ENCODE measurements at regions not wholly inside any gene's neighbourhood (a gene's known extent, or its start where the extent isn't known, plus 50 kb on each side); places are given as distances from the start of the nearest gene placed in this dataset.

- Histone ChIP-seq H3K27ac (ENCODE audit: low read depth, low read length) (no peak overlapping the region), H3K79me2 (ENCODE audit: insufficient read depth, low read length) (no peaks in the 10 kb centered on the region), H2AFZ (ENCODE audit: low read depth, low read length) (no peak overlapping the region), H4K20me1 (ENCODE audit: insufficient read depth, low read length) (no peaks in the 10 kb centered on the region), H3K4me2 (ENCODE audit: low read length) (no peak overlapping the region), H3K36me3 (ENCODE audit: insufficient read depth, low read length) (no peaks in the 10 kb centered on the region), H3K27me3 (ENCODE audit: insufficient read depth, low read length) (no peaks in the 10 kb centered on the region), H3K9ac (ENCODE audit: low read length) (no peak overlapping the region), H3K9me3 (ENCODE audit: insufficient read depth, low read depth, low read length) (no peaks in the 10 kb centered on the region), H3K4me3 (ENCODE audit: insufficient read depth, low read depth, low read length) (no peak overlapping the region), H3K4me1 (ENCODE audit: insufficient read depth, low read length) (peaks cover 11% of the 10 kb centered on the region)
- TF ChIP-seq EZH2 (IDR thresholded peaks at IDR 0.05; ENCODE audit: insufficient read depth, low read length) (no peak), CTCF (IDR thresholded peaks at IDR 0.05; ENCODE audit: insufficient read depth, low read depth, low read length) (no peak)
- Mint-ChIP-seq H3K9me3 (ENCODE audit: unreplicated experiment) (peaks cover 2% of the 10 kb centered on the region), H3K36me3 (ENCODE audit: low read depth, unreplicated experiment) (peaks cover 3% of the 10 kb centered on the region), H3K27ac (ENCODE audit: unreplicated experiment) (no peak overlapping the region), H3K4me1 (ENCODE audit: low read depth, unreplicated experiment) (peaks cover 23% of the 10 kb centered on the region), H3K27me3 (ENCODE audit: low read depth, unreplicated experiment) (peaks cover 7% of the 10 kb centered on the region), H3K4me3 (ENCODE audit: unreplicated experiment) (no peak overlapping the region)
- FAIRE-seq: no peak
- peak; percentile 8 for DNase-seq (ENCODE audit: low read depth)
Observed at GRCh38 chr5:159824188-159825161, 91.8 kb upstream of the ADRA1B start.

GRCh38 chr5:159825551-159826051, 90.7 kb upstream of the ADRA1B start:
- TF ChIP-seq EZH2 (IDR thresholded peaks at IDR 0.05; ENCODE audit: insufficient read depth, low read length): no peak
- no peak for TF ChIP-seq CTCF (IDR thresholded peaks at IDR 0.05; ENCODE audit: insufficient read depth, low read depth, low read length)
- no peak overlapping the region for H2AFZ ChIP-seq (ENCODE audit: low read depth, low read length)
- H3K9me3 ChIP-seq (ENCODE audit: insufficient read depth, low read depth, low read length): no peaks in the 10 kb centered on the region
- no peaks in the 10 kb centered on the region for H3K36me3 ChIP-seq (ENCODE audit: insufficient read depth, low read length)
- H4K20me1 ChIP-seq (ENCODE audit: insufficient read depth, low read length): no peaks in the 10 kb centered on the region
- peak; percentile 45 for DNase-seq (ENCODE audit: low read depth)
- no peaks in the 10 kb centered on the region for H3K27me3 ChIP-seq (ENCODE audit: insufficient read depth, low read length)
- no peak overlapping the region for H3K4me2 ChIP-seq (ENCODE audit: low read length)
- peaks cover 2% of the 10 kb centered on the region for H3K9me3 Mint-ChIP-seq (ENCODE audit: unreplicated experiment)
- H3K79me2 ChIP-seq (ENCODE audit: insufficient read depth, low read length): no peaks in the 10 kb centered on the region
- H3K4me1 Mint-ChIP-seq (ENCODE audit: low read depth, unreplicated experiment): peaks cover 20% of the 10 kb centered on the region
- no peak overlapping the region for H3K27ac Mint-ChIP-seq (ENCODE audit: unreplicated experiment)
- no peak for FAIRE-seq
- H3K9ac ChIP-seq (ENCODE audit: low read length): no peak overlapping the region
- H3K27ac ChIP-seq (ENCODE audit: low read depth, low read length): no peak overlapping the region
- H3K27me3 Mint-ChIP-seq (ENCODE audit: low read depth, unreplicated experiment): peaks cover 16% of the 10 kb centered on the region
- H3K4me3 Mint-ChIP-seq (ENCODE audit: unreplicated experiment): no peak overlapping the region
- no peaks in the 10 kb centered on the region for H3K36me3 Mint-ChIP-seq (ENCODE audit: low read depth, unreplicated experiment)
- H3K4me3 ChIP-seq (ENCODE audit: insufficient read depth, low read depth, low read length): no peak overlapping the region
- peaks cover 11% of the 10 kb centered on the region for H3K4me1 ChIP-seq (ENCODE audit: insufficient read depth, low read length)
